HG02852 (cell line): ENCODE measurements at regions not wholly inside any gene's neighbourhood (a gene's known extent, or its start where the extent isn't known, plus 50 kb on each side); places are given as distances from the start of the nearest gene placed in this dataset.
"Not testable (repeated sequence)": the region's sequence is repeated elsewhere in the genome, so short reads cannot be mapped to it uniquely, and the experiment has no call there.

Experiments used
- ATAC-seq: cut with Tn5 transposase; IDR thresholded peaks from one replicate; pipeline ENCODE4 v1.9.1; 2021; ENCODE audit warnings: mild to moderate bottlenecking, moderate library complexity; ENCODE audit not compliant: unreplicated experiment

DNA sequence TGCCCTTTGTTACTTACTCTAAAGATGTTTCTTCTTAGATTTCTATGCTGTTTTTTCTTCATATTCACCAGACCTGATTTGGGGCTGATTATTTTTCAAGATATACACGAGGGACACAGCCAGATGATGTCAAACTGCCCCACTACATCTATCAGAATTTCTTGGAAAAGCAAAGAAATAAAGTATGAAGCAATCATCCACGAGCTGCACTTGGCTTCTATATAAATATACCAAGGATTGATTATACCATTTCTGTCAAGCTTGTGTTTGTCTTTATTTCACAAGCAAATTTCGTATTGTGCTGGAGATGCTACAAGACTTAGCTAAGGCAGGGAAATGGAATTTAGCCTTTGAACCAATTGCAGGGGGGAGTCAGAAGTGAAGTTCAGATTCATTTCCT is 715.1 kb upstream of the NR2F2 start:
- no peak for ATAC-seq

DNA sequence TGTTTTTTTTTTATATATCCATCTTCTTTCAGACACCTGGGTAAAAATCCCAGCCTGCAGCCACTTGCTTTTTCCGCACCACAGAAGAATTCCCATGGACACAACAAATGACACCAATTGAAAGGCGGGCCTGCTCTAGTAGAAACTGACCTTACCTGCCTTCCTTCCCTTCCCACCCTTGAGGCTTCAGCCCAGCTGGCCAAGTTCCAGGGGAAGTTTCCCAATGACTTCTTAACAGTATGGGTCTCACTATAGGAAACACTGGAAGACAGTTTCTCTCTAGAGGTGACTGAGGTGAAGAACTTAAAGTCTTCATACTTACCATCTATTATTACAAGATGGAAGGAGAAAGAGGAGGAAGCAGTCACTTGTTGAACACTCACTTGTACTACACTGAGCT is 714.2 kb upstream of the NR2F2 start:
- ATAC-seq: no peak

DNA sequence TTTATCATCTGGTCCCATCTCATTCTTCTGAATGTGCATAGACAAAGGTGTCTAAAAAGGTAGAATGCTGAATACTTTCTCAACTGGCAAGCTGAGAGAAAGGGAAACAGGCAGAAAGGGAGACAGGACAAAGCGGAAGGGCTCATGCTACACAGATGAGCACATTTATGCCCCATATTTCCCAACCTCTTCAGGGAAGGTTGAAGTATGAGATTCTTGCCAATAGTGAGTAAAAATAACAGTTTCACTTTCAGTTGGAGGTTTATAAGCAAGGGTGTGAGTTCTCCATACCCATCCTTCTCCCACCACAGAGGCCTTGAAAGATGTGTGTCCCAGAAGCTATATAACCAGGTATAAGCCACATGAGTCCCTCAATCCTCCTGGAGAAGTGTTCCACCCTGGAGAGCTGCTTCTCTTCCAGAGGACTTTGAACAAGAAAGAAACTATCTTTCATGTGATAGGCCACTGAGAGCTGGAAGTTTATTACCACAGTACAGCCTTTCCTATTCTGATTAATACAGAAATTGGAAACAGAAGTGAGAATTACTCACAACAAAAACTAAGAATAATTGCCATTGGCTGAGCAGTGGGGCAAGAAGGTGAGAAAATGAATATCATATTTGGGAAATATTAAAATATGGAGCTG is 709.4 kb upstream of the NR2F2 start:
- peak; percentile 52 for ATAC-seq

DNA sequence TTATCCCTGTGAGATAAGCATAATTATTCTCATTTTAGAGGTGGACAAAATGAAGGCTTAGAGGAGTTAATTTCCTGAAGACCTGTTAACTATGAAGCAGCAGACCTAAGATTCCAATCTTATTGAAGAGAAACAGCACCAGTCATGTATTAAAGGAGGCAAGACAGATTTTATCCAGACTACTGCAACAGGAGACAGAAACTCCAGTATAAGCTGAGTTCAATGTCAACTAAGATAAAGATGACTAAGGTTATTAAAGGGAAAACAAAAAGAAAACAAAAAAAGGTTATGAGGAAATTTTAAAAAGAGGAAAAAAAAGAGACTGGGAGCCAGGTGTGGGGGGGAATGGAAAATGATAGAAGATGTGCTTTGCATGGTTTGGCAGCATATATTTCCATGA is 707.7 kb upstream of the NR2F2 start:
- no peak for ATAC-seq

DNA sequence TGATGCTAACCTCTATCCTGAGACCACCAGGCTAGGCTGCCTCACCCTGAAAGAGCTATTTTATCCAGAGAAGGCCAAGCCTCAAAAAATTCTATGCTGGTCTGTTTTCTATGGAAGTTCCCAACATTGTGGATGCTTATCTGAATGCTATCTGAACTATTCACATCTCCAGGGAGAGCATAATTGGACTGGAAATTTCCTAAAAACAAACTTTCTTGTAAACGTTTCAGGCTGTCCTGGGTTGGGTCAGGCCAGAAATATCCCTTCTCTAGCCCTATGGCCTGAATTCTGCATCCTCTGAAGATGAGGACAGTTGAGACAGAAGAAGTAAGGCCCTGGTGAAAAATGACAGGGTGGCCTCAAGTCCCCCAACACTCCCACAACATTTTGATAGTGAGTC is 706.4 kb upstream of the NR2F2 start:
- ATAC-seq: no peak

DNA sequence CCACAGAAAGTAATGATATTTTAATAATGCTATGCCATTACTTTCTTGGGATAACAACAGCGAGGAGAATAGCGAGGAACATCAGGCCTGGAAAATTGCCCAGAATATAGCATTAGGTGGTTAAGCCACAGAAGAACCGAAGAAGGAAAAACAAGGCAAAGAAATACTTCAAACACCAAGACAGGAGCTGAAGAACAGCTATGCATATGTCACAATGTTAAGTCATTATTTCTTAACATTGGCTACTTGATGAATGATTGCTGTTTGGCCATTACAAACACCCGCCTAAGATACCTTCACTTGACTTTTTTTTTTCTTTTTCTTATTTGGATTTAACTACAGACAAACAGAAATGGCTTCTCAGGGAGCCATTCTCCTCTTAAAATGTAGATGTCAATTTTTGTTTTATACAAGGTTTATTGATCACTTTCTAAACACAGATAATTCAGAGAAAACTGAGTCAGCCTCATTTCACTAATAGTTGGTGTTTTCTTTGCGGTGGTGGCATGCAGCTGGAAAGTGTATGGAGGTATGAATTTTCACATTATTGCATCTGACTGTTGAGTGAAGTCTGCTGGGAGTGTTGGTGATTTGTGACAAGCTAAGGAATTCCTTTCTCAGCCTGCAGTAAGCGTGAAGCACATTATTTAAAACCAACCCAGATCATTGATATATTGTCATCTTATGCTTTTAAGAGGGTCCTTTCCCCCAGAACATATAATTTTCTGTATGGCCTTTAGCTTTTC is 705.7 kb upstream of the NR2F2 start:
- ATAC-seq: no peak

DNA sequence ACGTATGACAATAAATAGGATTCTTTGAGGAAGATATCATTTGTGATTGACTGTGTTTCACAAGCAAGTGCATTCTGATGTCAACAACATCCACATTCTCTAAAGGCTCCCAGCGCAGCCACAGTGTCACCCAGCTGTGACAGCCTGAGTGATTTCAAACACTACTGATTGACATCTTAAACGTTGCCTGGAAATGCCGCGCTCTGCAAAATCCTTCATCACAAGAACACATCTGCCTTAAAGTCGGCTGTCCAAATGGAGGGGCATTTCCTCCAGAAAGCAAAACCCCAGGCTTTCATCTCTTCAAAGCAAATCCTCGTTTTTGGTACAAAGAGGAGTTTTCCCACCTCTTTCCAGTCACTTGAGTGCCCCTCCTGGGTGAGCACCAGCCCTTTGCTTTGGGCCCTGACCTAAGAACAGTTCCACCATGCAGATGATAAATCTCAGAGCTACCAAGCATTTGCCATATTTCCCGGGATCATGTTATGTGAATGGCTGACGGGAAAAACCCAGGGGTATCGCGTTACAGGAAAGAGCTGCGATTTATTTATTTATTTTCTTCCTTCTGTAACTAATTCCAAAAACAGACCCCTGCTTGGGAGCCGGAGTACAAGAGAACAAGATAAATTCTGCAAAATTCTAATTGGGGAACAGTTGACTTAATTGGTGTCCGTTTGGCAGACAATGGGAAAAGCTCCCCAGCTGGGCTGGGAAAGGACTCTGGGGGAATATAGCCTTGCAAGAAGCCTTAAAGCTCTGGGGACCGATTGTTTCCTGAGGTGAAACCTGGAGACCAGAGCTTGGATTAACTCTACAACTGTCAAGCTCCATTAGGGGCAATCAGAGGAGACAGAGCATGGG is 703.8 kb upstream of the NR2F2 start:
- ATAC-seq: no peak

DNA sequence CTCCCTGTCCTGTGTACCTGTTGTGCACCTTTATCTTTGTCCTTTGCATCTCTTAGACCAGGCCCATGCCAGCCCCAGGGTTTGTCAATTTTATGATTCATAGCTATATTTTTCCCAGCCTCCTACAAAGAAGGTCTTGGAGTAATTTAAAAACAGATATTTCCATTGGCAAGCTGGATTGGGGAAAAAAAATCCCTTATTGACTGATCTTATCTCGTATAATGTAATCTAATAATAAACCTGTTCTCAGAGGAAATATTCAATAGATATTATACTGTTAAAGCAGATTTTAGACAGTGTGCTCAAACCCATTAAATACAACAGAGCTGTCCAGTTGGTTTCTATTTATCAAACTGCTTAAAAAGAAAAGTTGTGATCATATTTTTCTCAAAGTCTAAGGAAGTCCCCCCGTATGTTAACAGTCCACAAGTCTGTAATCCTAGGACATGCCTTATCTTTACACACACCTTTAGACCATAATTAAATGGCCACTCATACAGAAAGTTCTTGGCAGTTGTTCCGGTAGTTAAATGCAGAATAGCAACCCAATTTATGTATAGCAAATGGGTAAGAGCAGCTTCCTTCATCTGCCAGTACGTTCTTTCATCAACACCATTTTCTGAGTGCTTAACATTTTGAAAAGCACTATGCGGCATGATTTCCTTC is 700.9 kb upstream of the NR2F2 start:
- no peak for ATAC-seq

DNA sequence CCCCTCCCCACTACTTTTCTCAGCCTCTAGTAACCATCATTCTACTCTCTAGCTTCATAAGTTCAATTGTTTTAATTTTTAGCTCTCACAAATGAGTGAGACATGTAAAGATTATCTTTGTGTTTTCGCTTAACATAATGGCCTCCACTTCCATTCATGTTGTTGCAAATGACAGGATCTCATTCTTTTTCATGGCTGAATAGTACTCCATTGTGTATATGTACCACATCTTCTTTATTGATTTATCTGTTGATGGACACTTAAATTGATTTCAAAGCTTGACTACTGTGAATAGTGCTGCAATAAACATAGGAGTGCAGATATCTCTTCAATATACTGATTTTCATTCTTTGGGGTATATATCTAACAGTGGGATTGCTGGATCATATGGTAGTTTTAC is 699.8 kb upstream of the NR2F2 start:
- no peak for ATAC-seq

DNA sequence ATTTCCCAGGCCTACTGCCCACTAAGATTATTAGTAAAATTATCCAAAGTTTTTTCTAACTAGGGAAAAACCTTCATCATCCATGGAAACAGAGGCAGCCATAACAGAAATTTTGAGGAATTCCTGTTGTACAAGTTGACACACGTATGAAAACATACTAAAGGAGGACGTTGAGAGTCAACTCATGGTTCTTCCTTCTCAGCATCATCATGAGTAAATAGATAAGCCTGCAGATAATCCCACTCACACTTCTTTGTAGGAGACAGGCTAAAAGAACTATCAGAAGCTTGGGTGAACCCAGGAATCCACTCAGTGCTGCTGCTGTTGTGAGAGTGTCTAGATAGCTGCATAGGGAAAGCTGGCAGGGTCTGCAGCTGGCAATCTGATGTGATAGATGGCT is 694.8 kb upstream of the NR2F2 start:
- no peak for ATAC-seq

DNA sequence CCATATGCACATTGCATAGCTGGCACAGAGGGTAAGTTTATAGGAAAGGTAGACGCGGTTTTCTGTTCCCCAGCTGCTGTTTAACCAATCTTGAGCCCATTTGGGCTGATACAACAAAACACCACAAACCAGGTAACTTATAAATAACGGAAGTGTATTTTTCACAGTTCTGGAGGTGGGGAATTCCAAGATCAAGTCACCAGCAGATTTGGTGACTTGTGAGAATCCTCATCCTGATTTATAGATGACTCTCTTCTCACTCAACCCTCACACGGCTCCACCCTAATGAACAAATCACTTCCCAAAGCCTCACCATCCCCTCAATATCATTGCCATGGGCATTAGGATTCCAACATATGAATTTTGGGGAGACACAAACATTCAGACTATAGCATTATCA is 694.4 kb upstream of the NR2F2 start:
- ATAC-seq: no peak

DNA sequence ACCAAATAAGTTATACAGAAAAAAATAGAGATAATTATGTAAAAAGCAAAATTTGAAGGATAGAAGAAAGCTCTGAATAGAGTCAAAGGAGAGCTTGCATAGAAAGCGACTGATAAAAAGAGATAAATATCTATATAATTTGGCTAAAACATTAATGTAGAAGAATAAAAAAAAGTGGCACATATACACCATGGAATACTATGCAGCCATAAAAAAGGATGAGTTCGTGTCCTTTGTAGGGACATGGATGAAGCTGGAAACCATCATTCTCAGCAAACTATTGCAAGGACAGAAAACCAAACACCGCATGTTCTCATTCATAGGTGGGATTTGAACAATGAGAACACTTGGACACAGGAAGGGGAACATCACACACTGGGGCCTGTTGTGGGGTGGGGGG is 693.3 kb upstream of the NR2F2 start:
- ATAC-seq: not testable (repeated sequence)

DNA sequence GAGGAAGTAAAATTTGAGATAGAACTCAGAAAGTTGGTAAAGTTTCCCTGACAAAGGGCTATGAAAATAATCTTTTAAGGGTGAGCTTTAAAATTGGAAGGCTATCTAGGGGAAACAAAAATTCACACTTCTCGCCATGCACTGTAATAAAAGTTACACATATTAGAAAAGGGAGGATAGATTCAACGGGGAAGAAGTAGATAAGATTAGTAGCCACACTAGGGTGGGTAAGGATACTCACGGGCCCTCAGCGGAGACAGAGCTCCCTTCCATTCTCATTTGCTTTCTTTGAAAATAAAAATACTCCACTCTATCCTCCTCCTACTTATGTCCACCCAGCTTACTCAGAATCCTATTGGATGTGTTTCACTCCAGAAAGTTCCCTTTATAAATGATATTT is 691.3 kb upstream of the NR2F2 start:
- ATAC-seq: no peak

DNA sequence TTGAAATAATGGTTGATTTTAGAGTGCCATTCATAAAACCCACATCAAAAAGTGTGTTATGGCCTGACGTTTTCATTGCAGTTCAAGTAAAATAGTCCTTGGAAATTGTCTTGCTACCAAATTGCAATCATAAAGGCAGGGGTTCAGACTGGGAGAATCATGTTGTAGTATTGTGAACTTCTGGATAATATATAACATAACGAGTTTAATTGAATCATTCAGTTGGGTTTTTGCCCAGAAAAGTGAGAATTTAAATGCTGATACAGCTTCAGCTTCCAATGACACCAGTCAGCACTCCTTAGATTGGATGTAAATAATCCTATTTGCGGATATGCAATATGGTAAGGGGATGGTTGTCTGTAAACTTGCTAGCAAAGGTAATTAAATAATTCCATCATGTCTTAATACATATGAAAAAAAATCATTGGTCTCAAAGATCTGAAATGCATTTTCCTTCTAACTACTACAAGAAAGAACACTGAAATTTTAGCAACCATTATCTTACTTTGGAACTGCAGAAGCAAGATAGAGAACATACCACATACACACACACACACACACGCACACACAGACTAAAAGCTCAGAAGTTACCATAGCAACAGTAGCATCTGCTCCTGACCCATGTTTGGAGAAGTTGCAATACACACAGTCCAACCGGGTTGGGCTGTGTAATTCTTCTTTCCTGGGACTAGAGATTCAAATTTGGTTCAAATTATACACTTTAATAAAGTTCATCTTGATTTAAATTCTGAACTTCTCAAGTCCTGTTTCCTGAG is 686.2 kb upstream of the NR2F2 start:
- ATAC-seq: no peak

DNA sequence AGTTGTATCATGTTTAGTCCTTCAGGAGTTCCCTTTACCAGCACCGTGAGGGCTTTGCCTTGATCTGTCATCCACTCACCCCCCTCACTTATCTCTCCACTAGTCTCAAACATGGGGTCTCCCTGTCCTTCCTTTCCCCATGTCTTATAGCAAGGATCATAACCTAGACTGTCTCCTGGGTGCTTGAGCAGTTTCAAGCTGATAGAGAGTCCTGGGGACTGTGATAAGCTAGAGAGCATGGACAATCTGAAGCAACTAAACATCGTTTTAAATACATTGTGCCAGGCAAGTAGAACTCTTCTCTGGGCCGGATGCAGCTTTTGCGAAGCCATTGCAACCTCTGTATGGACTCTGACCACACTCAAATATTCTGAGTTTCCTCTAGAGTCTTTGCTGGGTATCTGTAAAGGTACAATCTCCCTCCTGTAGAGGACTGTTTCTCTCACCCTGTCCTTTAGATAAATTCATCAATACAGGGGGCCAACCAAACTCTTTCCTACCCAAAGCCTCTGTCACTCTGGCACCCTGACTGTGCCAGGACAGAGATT is 684.6 kb upstream of the NR2F2 start:
- no peak for ATAC-seq

DNA sequence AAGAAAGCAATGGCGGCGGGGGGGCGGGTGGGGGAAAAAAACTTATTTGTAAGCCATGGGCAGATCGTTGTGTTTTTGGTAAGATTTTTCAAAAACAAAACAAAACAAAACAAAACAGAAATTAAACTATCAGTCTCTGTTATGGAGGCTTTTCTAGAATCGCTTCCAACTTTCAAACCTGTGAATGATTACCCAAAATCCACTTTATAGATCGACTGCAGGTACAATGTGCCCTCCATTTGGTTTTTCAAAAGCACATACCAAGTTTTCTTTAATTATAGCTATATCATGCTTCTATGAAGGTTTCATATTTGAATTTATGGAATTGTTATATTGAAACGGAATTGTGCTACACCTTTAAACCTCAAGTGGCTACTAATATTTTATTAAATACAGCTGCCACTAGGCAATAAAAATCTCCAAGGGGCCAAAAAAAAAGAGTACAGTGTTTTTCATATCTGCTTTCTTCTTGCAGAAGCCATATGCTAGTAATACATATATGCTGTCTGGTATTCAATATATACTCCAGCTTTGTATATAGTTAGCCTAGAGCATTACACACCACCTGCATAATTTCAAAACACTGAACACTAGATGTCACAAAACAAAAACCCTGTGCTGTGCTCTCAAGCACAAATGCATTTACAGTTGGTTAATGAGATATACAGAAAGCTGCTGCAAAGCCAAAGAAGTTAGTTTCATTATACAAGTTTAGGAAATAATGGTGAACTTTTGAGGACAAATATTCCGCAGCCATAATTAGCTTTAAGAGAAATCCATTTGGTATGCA is 683.8 kb upstream of the NR2F2 start:
- ATAC-seq: no peak

DNA sequence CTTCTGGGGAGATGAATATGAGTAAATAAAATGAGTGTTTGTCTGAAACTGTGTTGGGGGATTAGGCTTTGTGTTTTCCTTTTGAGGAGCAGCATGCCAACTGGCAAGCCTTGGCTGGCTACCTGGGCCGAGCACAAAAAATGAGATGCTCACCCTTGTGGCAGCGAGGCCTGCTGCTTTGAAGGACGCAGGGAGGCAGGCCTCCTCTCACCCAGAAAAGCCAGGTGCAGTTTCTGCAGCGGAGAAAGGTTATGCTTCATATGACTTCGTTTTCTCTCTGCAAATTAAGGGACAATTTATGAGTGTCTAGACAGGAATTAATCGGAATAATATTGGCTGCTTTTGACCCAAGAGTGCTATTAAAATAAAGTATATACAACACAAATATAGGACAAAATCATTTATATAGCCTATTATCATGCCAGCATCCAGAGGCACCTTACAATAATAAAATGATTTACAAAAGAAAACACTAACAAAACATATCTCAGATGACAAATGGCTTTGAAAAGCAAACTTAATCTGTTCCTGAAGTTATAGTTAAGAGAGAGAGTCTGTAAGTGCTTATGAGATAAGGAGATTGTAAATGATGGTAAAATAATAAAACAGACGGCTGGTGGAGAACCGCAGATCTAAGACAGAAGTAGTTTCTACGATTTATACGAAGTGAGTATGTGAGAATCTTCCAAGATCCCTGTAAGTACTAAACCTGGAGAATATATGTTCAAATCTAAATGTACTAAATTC is 682.8 kb upstream of the NR2F2 start:
- no peak for ATAC-seq

DNA sequence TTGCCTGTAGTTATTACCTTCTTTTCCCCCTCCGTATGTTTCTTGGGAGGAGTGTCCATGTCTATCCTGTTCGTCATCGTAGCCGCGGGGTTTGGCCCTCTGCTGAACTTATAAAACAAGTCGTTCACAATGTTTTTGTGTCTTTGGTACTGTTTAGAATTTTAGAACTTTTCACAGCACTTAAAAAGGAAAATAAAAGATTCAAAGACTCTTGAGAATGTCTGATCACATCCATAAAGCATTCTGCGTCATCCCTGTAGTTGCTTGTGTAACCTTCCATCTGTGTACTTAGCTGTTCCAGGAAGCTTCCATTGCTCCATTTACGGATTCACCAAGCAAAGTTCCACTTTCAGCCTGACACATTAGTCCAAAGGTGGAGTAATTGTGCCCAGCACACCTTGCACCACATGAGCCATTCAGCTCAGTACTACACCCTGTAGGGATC is 677.1 kb upstream of the NR2F2 start:
- no peak for ATAC-seq
